Right lobe of liver (tissue), 4 donors: ENCODE measurements at regions not wholly inside any gene's neighbourhood (a gene's known extent, or its start where the extent isn't known, plus 50 kb on each side); places are given as distances from the start of the nearest gene placed in this dataset.

Experiments
- POLR2A ChIP-seq: fragments of 450-650 bp; IDR thresholded peaks from one replicate; pipeline ENCODE4 v1.6.1; 2017; ENCODE audit warnings: antibody characterized with exemption, mild to moderate bottlenecking
- TF ChIP-seq, protein P1 (sequence below), 4 donors: fragments of 200-600 bp in 3 of 4; fragments of 450-650 bp in 1 of 4; IDR thresholded peaks; one replicate each; pipeline versions ENCODE4 v1.5.1 to v1.8.0; 2016 to 2022; ENCODE audit warnings: antibody characterized with exemption in 4 of 4, mild to moderate bottlenecking in 2 of 4
- donor health status: DM: no; HTN: no; CAD: no.
- donor health status: DM: no; HTN: no; CAD: no.
- donor health status: DM: no; HTN: yes; CAD: no.

DNA sequence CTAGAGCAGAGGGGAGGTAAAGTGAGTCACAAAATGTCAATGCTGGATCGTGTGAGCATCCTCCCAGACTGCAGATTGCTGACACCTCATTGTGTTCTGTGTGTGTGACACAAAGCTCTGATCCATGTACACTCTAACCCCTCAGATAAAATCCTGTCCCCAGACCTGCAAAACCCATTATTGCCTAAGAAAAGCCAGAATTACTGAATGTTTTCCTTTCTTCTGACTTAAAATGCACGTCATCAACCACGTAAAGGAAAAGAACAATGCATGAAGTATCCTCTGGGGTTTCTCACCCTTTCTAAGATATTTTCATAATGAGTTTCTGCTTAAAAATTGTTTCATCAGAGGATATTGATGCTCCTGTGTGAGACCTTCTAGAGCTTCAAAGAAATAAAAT lies 218.0 kb upstream of the PREP start:
- TF ChIP-seq, protein P1, sequence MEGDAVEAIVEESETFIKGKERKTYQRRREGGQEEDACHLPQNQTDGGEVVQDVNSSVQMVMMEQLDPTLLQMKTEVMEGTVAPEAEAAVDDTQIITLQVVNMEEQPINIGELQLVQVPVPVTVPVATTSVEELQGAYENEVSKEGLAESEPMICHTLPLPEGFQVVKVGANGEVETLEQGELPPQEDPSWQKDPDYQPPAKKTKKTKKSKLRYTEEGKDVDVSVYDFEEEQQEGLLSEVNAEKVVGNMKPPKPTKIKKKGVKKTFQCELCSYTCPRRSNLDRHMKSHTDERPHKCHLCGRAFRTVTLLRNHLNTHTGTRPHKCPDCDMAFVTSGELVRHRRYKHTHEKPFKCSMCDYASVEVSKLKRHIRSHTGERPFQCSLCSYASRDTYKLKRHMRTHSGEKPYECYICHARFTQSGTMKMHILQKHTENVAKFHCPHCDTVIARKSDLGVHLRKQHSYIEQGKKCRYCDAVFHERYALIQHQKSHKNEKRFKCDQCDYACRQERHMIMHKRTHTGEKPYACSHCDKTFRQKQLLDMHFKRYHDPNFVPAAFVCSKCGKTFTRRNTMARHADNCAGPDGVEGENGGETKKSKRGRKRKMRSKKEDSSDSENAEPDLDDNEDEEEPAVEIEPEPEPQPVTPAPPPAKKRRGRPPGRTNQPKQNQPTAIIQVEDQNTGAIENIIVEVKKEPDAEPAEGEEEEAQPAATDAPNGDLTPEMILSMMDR (IDR thresholded peaks at IDR 0.05): no peak
- TF ChIP-seq POLR2A: no peak
